CD4-positive, alpha-beta T cell treated with Interleukin-15 for 4 hours (primary cell): ENCODE measurements at regions not wholly inside any gene's neighbourhood (a gene's known extent, or its start where the extent isn't known, plus 50 kb on each side); places are given as distances from the start of the nearest gene placed in this dataset.
"Not testable (repeated sequence)": the region's sequence is repeated elsewhere in the genome, so short reads cannot be mapped to it uniquely, and the experiment has no call there.

ENCODE experiments used
- DNase-seq: peaks from one replicate; pipeline ENCODE4 v3.0.0-alpha.2; 2020; ENCODE audit warnings: low spot score

DNA sequence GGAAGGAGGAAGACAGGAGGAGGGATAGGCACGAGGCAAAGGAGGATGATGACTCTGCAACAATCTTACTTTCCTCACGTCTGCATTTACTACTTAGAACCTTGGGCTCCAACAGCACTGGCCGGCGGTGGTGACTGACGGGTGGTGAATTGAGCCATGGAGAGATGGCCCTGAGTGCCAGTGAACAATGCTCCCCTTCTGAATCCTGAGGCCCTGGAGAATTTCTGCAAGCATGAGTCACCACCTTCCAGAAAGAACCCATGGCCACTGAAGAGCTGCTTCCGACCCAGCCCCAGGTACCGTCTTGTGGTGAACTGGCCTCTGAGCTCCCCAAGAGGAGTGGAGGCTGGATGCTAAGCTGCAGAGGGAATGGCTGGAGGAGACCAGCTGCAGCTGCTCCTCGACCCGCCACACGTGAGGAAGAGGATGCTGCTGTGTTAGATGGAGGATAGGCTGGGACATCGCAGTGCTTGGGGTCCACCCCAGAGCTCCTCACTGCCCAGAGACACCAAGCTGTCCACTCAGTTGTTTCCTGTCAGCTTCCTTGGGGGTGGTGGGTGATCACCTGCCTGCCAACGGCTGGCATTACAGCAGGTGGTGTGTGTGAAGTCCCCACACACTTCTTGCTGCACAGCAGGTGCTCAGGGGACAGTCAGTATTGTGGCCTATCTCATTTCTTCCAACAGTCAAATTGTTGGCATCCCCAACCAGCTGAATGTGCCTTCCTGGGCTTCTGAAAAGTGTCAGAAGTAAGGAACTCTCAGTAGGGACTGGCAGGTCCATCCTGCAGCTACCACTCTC lies 186.5 kb upstream of the ID2 start:
- DNase-seq = no peak

DNA sequence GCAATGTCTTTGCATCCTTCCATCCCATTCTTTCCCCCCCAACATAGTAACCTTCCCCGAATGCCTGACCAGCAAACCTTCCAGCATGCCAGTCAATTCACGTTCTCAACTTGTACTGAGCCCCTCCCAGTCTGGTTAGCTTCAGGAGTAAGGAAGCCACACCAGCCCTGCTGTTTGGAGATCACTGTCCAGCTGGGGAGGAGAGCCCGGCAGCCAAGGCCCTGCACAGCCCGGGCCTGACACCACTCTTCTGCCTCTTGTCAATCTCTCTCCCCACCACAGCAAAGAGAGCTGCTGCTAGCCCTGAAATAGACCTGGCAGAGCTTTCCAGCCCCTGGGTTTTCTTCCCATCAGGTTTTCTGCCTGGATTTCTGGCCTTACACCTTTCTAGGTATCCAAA lies 185.8 kb upstream of the ID2 start:
- DNase-seq = no peak

DNA sequence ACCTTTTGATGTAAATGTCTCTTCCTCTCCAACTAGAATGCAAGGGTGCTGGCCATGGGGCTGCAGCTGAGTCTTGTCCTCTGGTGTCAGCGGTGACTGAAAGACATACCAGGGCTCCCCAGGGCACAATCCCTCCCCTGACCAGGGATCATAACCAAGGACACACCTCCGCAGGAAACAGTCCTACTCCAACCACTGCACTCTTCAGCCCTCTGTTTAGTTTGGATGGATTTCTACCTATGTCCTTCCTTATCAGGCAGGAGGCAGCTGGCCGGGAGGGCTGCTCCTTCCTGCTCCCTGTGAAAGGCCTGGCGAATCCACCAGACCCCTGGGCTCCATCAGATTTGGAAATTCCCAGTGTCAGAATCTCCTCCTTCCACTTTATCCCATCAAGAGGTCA lies 185.2 kb upstream of the ID2 start:
- DNase-seq = no peak

GRCh38 chr2:8498994-8499393 lies 182.9 kb upstream of the ID2 start:
- DNase-seq = no peak

GRCh38 chr2:8500124-8501054 lies 181.5 kb upstream of the ID2 start:
- no peak for DNase-seq

GRCh38 chr2:8501061-8501720 lies 180.7 kb upstream of the ID2 start:
- no peak for DNase-seq

DNA sequence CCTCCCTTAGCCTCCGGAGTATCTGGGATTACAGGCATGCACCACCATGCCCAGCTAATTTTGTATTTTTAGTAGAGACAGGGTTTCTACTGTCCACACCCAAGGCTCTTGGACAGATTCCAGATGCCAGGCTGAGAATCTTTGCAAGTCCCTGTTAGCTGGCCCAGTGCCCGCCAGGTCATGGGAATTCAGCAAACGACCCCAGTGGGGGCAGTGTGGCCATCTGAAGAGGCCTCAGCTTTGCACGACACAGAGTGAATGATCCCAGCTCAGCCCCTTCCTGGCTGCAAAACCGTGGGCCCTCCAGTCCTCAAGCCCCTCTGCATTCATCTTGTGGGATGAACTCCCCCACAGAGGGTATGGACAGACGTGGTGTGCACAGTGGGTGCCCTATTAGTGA lies 179.5 kb upstream of the ID2 start:
- no peak for DNase-seq

DNA sequence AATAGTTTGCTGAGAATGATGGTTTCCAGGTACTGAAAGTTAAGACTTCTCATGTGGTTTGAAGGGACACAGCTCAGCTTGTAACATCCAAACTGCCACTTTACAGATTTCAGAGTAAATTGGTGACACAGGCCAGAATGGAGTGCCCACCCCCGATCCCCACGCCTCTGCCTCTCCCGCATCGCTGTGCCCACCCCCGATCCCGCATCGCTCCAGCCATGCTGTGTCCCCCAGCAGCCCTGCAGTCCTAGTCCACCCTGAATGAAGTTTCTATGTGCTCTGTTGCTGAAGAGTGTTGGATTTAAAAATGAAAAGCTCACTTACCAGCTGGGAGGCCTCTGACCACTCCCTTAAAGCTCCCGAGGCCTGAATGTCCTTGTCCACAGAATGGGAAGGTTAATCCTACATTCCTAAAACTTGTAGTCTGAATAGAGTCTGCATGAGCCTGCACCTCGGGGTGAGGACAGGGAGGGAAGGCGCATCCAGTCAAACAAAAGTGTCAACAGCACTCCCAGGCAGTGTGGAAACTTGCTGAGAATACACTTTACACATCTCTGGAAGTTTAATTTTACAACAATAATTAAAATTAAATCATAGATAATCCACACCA lies 176.4 kb upstream of the ID2 start:
- DNase-seq = no peak

- DNase-seq = no peak
Measured at GRCh38 chr2:8506746-8507145, 175.1 kb upstream of the ID2 start.

DNA sequence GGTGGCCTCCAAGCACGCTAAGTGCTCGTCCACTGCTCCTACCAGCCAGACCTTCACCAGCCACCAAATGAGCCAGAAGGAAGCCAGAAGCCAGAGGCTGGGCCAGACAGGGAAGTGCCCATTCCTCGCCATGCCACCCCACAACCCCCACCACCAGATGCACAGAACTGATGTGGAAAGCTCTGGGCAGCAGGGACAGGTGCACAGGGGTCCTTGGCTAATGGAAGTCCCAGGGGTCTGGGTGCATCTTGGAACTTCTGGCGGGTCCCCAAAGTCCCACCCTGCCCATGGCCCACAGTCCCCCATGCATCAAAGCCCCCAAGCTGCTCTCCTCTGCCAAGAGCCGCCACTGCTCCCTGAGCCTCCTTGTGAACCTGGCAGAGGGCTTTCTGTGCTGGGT lies 173.1 kb upstream of the ID2 start:
- DNase-seq = no peak

DNA sequence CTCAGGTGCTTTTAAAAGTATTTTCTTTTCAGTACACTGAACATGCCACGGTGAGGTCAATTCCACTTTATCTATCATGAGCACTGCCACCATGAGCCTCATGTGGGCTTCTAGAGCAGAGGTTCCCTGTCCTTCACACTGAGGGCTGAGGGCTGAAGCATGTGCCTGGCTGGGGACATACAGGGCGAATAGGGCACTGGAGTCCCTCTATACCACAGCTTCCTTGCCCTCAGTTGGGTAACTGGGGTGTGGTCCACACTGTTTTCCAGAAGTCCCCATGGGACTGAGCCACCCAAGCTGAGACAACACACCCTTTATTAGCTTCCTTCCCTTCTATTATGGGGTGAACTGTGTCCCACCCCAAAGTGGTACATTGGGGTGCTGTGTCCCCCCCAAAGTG lies 172.2 kb upstream of the ID2 start:
- no peak for DNase-seq

DNA sequence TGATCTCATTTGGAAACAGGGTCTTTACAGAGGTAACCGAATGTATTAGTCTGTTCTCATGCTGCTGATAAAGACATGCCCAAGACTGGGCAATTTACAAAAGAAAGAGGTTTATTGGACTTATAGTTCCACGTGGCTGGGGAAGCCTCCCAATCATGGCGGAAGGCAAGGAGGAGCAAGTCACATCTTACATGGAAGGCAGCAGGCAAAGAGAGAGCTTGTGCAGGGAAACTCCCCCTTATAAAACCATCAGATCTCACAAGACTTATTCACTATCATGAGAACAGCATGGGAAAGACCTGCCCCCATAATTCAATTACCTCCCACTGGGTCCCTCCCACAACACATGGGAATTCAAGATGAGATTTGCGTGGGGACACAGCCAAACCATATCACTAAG lies 171.8 kb upstream of the ID2 start:
- DNase-seq = not testable (repeated sequence)

DNA sequence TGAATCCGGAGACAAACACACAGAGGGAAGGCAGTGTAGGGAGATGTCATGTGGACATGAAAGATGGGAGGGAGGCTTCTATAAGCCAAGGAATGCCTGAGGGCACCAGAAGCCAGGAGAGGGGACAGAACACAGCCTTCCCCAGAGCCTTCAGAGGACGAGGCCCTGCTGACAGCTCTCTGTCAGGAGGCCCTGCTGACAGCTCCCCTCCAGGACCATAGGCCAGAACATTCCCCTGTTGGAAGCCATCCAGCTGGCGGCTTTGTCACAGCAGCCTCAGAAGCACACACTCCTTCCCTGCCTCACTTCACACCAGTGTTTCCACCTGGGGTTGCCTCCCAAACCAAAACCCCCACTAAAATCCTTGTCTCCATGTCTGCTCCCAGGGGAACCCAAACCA lies 171.3 kb upstream of the ID2 start:
- no peak for DNase-seq

DNA sequence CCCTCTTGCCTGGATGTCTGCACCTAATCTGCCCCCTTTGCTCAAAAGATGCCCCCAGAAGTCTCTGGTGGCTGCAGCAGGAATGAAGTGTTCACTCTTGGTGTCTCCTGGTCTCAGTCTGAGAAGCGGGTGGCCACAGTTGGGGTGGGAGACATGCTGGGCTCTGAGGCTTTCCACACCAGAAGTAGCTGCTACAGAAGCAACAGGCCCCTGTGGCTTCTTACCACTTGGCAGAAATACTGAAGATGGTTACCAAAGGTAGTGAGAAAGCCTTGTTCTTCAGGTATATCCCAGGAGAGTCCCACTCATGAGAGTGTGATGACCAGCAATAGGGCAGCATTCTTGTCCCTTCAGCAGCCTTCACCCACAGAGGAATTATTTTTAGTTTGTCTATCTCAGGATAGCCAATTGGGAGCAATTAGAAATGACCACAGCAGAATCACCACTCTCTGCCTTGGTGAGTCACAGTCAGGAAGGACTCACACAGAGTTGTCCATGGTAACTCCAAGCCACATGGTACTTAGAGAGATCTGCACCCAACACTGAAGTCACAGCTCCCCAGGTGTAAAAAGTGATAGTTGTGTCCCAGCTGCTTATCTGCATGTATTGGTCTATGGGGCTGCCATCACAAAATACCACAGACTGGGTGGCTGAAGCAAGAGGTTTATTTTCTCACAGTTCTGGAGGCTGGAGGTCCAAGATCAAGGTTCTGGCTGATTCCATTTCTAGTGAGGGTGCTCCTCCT lies 169.8 kb upstream of the ID2 start:
- DNase-seq = no peak

GRCh38 chr2:8513601-8514273 lies 168.1 kb upstream of the ID2 start:
- DNase-seq = no peak

DNA sequence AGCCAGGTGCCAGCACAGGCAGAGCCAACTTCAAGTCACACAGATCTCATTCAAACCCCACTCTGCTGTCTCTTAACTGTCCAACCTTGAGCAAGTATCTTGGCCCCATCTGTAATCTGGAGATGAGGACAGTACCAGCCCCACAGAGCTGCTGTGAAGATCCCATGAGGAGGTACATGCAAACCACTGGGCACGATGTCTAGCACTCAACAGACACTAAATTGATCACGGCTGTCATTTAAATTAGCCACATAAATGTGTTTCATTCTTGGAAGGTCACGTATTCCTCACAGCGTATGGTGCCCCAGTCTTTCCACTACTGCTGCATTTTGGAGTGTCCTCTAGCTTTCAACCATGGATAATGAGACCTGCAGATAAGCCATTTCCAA lies 167.6 kb upstream of the ID2 start:
- no peak for DNase-seq

DNA sequence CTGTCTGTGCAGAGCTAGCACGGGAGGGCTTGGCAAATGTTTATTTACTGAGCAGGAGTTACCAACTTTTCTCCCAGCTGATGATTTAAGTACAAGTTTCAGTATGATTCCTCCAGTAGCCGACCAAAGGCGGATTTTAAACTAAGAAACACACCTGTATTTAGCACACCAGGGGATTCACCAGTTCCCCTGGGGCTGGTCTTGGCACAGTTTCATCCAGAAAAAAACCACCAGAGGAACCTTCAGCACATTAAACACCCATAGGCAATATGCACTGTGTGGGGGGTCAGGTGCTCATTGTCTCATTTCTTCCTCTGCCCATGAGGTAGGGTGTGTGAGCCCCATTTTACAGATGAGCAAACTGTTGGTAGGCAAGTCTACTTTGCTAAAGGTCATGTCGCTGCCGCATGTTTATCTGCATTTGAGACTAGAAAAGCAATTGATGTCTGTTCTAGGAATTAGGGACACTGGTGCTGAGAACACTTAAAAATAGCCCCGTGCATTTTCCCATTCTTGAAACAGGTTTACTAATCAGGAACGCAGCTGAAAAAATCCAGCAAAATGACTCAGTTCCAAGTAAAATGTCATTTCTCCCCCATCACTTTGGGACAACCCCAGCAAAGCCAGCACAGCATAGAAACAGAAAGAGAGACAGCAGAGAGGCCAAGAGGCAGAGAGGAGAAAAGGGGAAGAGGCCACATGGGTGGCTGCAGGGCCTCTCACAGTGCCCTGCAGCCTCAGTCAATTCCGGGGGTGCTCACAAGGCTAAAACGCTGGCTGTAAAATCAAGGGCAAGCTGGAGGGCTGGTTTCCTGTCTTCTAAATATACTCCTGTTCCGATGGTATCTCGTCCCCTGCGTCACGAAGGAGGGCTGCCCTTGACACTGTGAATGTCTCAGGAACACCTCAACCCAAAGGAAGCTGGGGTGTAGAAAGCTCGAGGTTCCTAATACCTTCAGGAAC lies 166.8 kb upstream of the ID2 start:
- DNase-seq = peak; percentile 56

GRCh38 chr2:8515864-8516533 lies 165.9 kb upstream of the ID2 start:
- DNase-seq = peak; percentile 9

DNA sequence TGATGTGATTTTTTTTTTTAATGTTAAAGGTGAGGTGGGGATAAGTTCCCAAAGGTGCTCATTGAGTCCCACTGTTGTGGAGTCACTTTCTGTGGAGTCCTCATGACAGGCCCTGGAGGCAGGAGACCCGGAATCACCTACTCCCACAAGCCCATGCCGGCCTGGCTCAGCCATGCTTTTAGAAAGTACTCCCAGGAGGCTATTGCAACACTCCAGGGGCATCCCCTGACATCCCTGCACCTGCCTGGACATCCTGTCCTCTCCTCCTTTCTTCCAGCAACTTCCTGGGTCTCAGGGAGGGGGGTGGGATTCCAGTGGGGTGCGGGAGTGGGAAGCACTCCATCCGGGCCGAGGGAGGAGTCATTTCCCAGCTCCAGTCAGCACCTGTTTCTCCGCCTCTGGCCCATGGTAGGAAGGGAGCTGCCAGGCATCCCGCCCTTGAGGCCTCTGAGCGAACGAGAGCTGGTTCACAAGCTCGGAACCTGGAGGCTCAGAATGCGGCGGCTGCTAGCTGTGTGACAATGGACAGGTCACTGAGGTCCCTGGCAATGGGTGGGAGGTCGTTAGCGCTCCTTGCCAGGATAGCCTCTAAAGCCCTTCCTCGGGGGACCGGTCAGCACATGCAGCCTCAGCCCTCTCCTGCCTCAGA lies 163.9 kb upstream of the ID2 start:
- no peak for DNase-seq
